ENCODE measurements at regions not wholly inside any gene's neighbourhood (a gene's known extent, or its start where the extent isn't known, plus 50 kb on each side); places are given as distances from the start of the nearest gene placed in this dataset.
A peak's percentile ranks its signal among the peaks of the same experiment; 100 is the strongest.

- peak overlapping the region; percentile 39 for H3K4me3 ChIP-seq (replicated peaks; ENCODE audit: low read depth, low read length)
- DNase-seq (ENCODE audit: low read depth) = peak; percentile 77
Measured at GRCh38 chr7:35537067-35538023, 157.6 kb downstream of the HERPUD2 start.

DNA sequence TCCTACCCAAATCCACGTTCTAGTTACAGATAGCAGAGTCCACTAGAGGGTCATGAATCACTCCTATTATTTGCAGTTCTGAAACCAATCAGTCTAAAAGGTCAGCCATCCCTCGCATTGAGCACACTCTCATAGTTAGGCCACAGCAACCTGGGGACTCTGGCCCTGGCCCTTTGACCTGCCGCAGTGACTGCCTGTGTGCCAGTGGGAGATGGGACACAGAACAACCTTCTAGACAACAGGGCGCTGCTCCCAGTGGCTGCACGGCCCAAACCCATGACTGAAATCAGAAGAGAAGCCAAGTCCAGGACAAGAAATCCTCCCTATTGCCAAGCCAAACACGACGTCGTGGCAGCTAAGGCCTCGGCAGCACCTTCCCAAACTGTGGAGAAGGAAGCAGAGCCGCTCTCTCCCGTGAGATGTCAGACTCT is 158.5 kb downstream of the HERPUD2 start:
- TF ChIP-seq, protein P1, sequence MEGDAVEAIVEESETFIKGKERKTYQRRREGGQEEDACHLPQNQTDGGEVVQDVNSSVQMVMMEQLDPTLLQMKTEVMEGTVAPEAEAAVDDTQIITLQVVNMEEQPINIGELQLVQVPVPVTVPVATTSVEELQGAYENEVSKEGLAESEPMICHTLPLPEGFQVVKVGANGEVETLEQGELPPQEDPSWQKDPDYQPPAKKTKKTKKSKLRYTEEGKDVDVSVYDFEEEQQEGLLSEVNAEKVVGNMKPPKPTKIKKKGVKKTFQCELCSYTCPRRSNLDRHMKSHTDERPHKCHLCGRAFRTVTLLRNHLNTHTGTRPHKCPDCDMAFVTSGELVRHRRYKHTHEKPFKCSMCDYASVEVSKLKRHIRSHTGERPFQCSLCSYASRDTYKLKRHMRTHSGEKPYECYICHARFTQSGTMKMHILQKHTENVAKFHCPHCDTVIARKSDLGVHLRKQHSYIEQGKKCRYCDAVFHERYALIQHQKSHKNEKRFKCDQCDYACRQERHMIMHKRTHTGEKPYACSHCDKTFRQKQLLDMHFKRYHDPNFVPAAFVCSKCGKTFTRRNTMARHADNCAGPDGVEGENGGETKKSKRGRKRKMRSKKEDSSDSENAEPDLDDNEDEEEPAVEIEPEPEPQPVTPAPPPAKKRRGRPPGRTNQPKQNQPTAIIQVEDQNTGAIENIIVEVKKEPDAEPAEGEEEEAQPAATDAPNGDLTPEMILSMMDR (IDR thresholded peaks at IDR 0.05; ENCODE audit: low read length, missing control alignments) = no peak
- no peak for DNase-seq (ENCODE audit: low read depth)
- H3K4me3 ChIP-seq (replicated peaks; ENCODE audit: low read depth, low read length) = no peak overlapping the region

More at GRCh38 chr7:35537067-35538023, 157.6 kb downstream of the HERPUD2 start:
- TF ChIP-seq, protein P1 (IDR thresholded peaks at IDR 0.05; ENCODE audit: low read length, missing control alignments) = peak; percentile 87

GRCh38 chr7:35533902-35534301 is 161.0 kb downstream of the HERPUD2 start:
- DNase-seq (ENCODE audit: low read depth) = no peak
- TF ChIP-seq, protein P1 (IDR thresholded peaks at IDR 0.05; ENCODE audit: low read length, missing control alignments) = no peak
- H3K4me3 ChIP-seq (replicated peaks; ENCODE audit: low read depth, low read length) = no peak overlapping the region

GRCh38 chr7:35530124-35531109 is 164.5 kb downstream of the HERPUD2 start:
- H3K4me3 ChIP-seq (replicated peaks; ENCODE audit: low read depth, low read length) = no peak overlapping the region
- TF ChIP-seq, protein P1 (IDR thresholded peaks at IDR 0.05; ENCODE audit: low read length, missing control alignments) = no peak
- DNase-seq (ENCODE audit: low read depth) = peak; percentile 30

DNA sequence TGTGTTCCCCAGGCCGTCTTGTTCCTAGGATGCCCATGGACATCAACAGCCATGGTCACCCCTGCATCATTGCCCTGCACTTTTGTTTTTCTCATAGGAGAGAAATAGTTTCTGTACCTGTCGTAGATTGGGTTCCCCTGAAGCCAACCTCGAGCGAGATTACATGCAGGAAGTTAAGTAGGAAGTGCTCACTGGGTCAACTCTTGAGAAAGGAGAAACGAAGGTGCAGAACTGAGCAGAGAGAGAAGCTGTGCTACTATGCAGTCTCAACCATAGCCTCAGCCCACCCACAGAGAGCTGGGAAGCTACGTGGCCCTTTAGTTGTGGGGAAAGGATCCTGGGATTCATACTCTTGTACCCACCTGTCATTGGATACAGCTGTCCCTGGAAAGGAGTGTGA is 165.2 kb downstream of the HERPUD2 start:
- no peak overlapping the region for H3K4me3 ChIP-seq (replicated peaks; ENCODE audit: low read depth, low read length)
- TF ChIP-seq, protein P1 (IDR thresholded peaks at IDR 0.05; ENCODE audit: low read length, missing control alignments) = no peak
- no peak for DNase-seq (ENCODE audit: low read depth)

DNA sequence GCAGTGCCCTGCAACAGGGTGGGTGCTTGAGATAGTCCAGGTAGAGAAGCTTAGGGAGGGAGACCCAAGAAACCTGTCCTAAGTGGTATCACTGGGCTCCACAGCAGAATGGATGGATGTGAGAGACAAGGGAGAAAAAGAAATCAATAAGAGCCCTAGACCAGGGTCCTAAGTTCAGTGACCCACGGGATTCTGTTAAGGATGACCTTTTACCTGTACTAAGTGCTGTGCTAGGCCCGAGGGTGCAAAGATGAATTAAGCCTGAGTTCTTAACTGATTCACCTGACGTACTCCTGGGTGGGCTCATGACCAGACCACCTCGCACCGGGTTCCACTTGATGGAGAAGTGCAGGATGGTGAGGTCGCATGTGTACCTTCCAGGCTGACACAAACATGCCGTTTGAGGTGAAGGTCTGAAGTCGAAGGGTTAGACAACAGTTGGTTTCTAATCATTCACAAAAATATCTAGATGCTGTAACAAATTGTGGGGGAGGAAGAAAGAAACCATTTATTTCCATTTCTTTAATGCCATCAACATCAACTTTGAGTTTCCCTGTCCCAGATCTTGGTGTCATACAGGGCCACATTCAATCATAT is 166.5 kb downstream of the HERPUD2 start:
- TF ChIP-seq, protein P1 (IDR thresholded peaks at IDR 0.05; ENCODE audit: low read length, missing control alignments) = no peak
- H3K4me3 ChIP-seq (replicated peaks; ENCODE audit: low read depth, low read length) = no peak overlapping the region
- no peak for DNase-seq (ENCODE audit: low read depth)
